ENCODE measurements at regions not wholly inside any gene's neighbourhood (a gene's known extent, or its start where the extent isn't known, plus 50 kb on each side); places are given as distances from the start of the nearest gene placed in this dataset.

- TF ChIP-seq ZBTB34 (CRISPR knock-in tag; IDR thresholded peaks at IDR 0.05) (no peak), ZBTB8A (IDR thresholded peaks at IDR 0.05; ENCODE audit: partially characterized antibody) (no peak), NR0B1 (IDR thresholded peaks at IDR 0.05; ENCODE audit: partially characterized antibody) (no peak), U2AF2 (optimal IDR thresholded peaks at IDR 0.05; ENCODE audit: low read depth, low read length) (no peak)
Observed at GRCh38 chr2:81853341-81853740, 1548.8 kb upstream of the LRRTM1 start (continued).

- DNase-seq (ENCODE audit: extremely low read depth in 1 of 4, low spot score in 3 of 4) (no peak), ATAC-seq (no peak), FAIRE-seq (no peak)
- Histone ChIP-seq H3K4me3 (no peak overlapping the region), H3K27me3 (ENCODE audit: control insufficient read depth in 2 of 2, insufficient read depth in 2 of 2, low read length in 2 of 2) (no peaks in the 10 kb centered on the region), H3K9ac (ENCODE audit: insufficient read depth in 1 of 2, low read depth in 2 of 2, low read length in 2 of 2) (no peak overlapping the region), H3K36me3 (ENCODE audit: control insufficient read depth, insufficient read depth, low read length) (no peaks in the 10 kb centered on the region), H3K9me3 (replicated peaks; ENCODE audit: control insufficient read depth, insufficient read depth, low read depth, low read length) (no peaks in the 10 kb centered on the region), H3K79me2 (ENCODE audit: control insufficient read depth, insufficient read depth, low read length) (no peaks in the 10 kb centered on the region), H3K27ac (ENCODE audit: extremely low read depth, low read depth, low read length) (no peak overlapping the region), H3K9me1 (ENCODE audit: control insufficient read depth, insufficient read depth, low read length) (no peaks in the 10 kb centered on the region), H2AFZ (ENCODE audit: low read depth, low read length) (no peak overlapping the region), H3K4me2 (ENCODE audit: insufficient read depth, low read length) (no peak overlapping the region), H4K20me1 (replicated peaks; ENCODE audit: control insufficient read depth, insufficient read depth, low read length) (no peaks in the 10 kb centered on the region), H3K4me1 (replicated peaks in 1 of 2; ENCODE audit: control insufficient read depth in 2 of 2, insufficient read depth in 2 of 2, low read length in 2 of 2) (no peaks in the 10 kb centered on the region)
- no TSS peak for BruUV-seq (replicated peaks)
- intact Hi-C loops (cut with micrococcal nuclease) (no loop called here), in situ Hi-C loops (cut with MboI) (no loop called here)
- CTCF ChIA-PET (ENCODE audit: low intra/inter-chr PET ratio): no interaction called here
- POLR2A ChIA-PET: no interaction called here
- TF ChIP-seq FIP1L1 (IDR thresholded peaks at IDR 0.05; ENCODE audit: low read depth, low read length, poor library complexity, severe bottlenecking): no peak
- TF ChIP-seq JUND (IDR thresholded peaks at IDR 0.05; ENCODE audit: borderline replicate concordance, low read depth, low read length): no peak
- no peak for TF ChIP-seq JUND (tag; IDR thresholded peaks at IDR 0.05; ENCODE audit: borderline replicate concordance, low read depth, low read length)
- no peak for TF ChIP-seq SMAD3 (CRISPR knock-in tag; conservative IDR thresholded peaks at IDR 0.05)
- TF ChIP-seq TCFL5 (CRISPR knock-in tag; conservative IDR thresholded peaks at IDR 0.05): no peak
- TF ChIP-seq ZNF408 (CRISPR knock-in tag; IDR thresholded peaks at IDR 0.05; ENCODE audit: low read depth): no peak
- no peak for TF ChIP-seq WHSC1 (IDR thresholded peaks at IDR 0.05; ENCODE audit: low read length)
- 4% methylated on average over 2 of the region's 2 CpGs for WGBS (ENCODE audit: insufficient coverage, low coverage, missing lambda C conversion rate)
Observed at GRCh38 chr2:81852651-81853050, 1548.1 kb upstream of the LRRTM1 start.
